OCI-LY1 (cell line): ENCODE measurements at regions not wholly inside any gene's neighbourhood (a gene's known extent, or its start where the extent isn't known, plus 50 kb on each side); places are given as distances from the start of the nearest gene placed in this dataset.

Experiments
- H2AFZ ChIP-seq: fragments of 200-600 bp; sonication (generic), shearing (Covaris generic); 2 replicates; pipeline ENCODE4 v1.6.0; 2014; ENCODE audit warnings: antibody characterized with exemption, mild to moderate bottlenecking, low read length
- H3F3A ChIP-seq: fragments of 200-600 bp; sonication (generic), shearing (Covaris generic); 2 replicates; pipeline ENCODE4 v1.6.0; 2014; ENCODE audit warnings: mild to moderate bottlenecking, antibody characterized with exemption, low read length, moderate library complexity; ENCODE audit not compliant: insufficient read depth
- H3K27ac ChIP-seq: fragments of 200-600 bp; sonication (generic); 2 replicates; pipeline ENCODE4 v1.5.1; 2014; ENCODE audit warnings: low read length, mixed run types, mild to moderate bottlenecking, low read depth; ENCODE audit not compliant: poor library complexity, severe bottlenecking
- H3K27me3 ChIP-seq: fragments of 200-600 bp; sonication (generic); 2 replicates; pipeline ENCODE4 v1.6.0; 2014; ENCODE audit warnings: antibody characterized with exemption, mild to moderate bottlenecking, low read length, moderate library complexity; ENCODE audit not compliant: insufficient read depth
- H3K36me3 ChIP-seq: fragments of 200-600 bp; sonication (generic); 2 replicates; pipeline ENCODE4 v1.6.1; 2014; ENCODE audit warnings: mild to moderate bottlenecking, antibody characterized with exemption, low read length, moderate library complexity, mixed read lengths; ENCODE audit not compliant: insufficient read depth
- H3K4me1 ChIP-seq: fragments of 200-600 bp; sonication (generic); 2 replicates; pipeline ENCODE4 v1.5.1; 2014; ENCODE audit warnings: mild to moderate bottlenecking, low read length, moderate library complexity; ENCODE audit not compliant: insufficient read depth, severe bottlenecking
- H3K4me2 ChIP-seq: fragments of 200-600 bp; sonication (generic), shearing (Covaris generic); 2 replicates; pipeline ENCODE4 v1.6.1; 2014; ENCODE audit warnings: low read length
- H3K4me3 ChIP-seq: fragments of 200-600 bp; sonication (generic); 2 replicates; pipeline ENCODE4 v1.5.1; 2014; ENCODE audit warnings: low read length, low read depth, mild to moderate bottlenecking, mixed read lengths; ENCODE audit not compliant: poor library complexity, severe bottlenecking
- H3K79me2 ChIP-seq: fragments of 200-600 bp; shearing (Covaris generic); 2 replicates; pipeline ENCODE4 v1.6.1; 2016; ENCODE audit warnings: mixed run types, low read length, mixed read lengths; ENCODE audit not compliant: insufficient read depth
- H3K9ac ChIP-seq: fragments of 200-600 bp; sonication (generic), shearing (Covaris generic); 2 replicates; pipeline ENCODE4 v1.6.1; 2014; ENCODE audit warnings: mild to moderate bottlenecking, low read length, mixed read lengths
- H3K9me2 ChIP-seq: fragments of 200-600 bp; sonication (generic), shearing (Covaris generic); 2 replicates; pipeline ENCODE4 v1.6.1; 2014; ENCODE audit warnings: low read depth, mild to moderate bottlenecking, low read length, mixed read lengths
- H3K9me3 ChIP-seq: fragments of 200-600 bp; shearing (Covaris generic); 2 replicates; pipeline ENCODE4 v1.6.1; 2014; ENCODE audit warnings: low read length, mixed read lengths
- H4K20me1 ChIP-seq: fragments of 200-600 bp; sonication (generic), shearing (Covaris generic); 2 replicates; pipeline ENCODE4 v1.6.0; 2016; ENCODE audit warnings: mild to moderate bottlenecking, low read length; ENCODE audit not compliant: insufficient read depth
- EZH2 ChIP-seq: fragments of 200-600 bp; sonication (generic), shearing (Covaris generic); IDR thresholded peaks from 2 replicates; pipeline ENCODE4 v1.8.0; 2017; ENCODE audit warnings: borderline replicate concordance, mixed run types, mild to moderate bottlenecking, antibody characterized with exemption, low read length, moderate library complexity, mixed read lengths
- TF ChIP-seq, protein P1 (sequence below): fragments of 200-600 bp; sonication (generic), shearing (Covaris generic); IDR thresholded peaks from 2 replicates; pipeline ENCODE4 v1.5.1; 2017; ENCODE audit warnings: mild to moderate bottlenecking, antibody characterized with exemption, low read length, moderate library complexity, mixed read lengths

DNA sequence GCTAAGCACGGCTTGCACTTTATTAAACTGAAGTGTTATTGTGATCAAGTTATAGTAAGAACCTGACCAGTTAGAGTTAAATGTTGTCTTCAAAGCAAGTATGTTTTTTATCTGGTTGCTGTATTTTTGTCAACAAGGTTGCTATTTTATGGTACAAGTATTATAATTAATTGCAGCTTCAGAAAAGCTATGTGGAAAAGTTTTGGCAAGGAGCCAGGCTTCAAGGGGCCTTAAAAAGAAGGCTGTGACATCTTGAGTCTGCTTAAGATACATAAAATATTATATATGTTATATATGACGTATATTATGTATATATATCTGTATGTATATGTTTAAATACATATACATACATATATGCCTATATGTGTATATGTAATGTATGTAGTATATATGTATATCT is 1461.2 kb upstream of the CDH8 start:
- no peak overlapping the region for H3K9ac ChIP-seq
- H3F3A ChIP-seq = no peaks in the 10 kb centered on the region
- H3K4me1 ChIP-seq = no peaks in the 10 kb centered on the region
- H3K79me2 ChIP-seq = no peaks in the 10 kb centered on the region
- H3K27ac ChIP-seq = no peak overlapping the region
- no peaks in the 10 kb centered on the region for H3K27me3 ChIP-seq
- H4K20me1 ChIP-seq = no peaks in the 10 kb centered on the region
- H3K36me3 ChIP-seq = no peaks in the 10 kb centered on the region
- no peaks in the 10 kb centered on the region for H3K9me2 ChIP-seq
- H3K4me2 ChIP-seq = no peak overlapping the region
- TF ChIP-seq EZH2 = no peak
- TF ChIP-seq, protein P1, sequence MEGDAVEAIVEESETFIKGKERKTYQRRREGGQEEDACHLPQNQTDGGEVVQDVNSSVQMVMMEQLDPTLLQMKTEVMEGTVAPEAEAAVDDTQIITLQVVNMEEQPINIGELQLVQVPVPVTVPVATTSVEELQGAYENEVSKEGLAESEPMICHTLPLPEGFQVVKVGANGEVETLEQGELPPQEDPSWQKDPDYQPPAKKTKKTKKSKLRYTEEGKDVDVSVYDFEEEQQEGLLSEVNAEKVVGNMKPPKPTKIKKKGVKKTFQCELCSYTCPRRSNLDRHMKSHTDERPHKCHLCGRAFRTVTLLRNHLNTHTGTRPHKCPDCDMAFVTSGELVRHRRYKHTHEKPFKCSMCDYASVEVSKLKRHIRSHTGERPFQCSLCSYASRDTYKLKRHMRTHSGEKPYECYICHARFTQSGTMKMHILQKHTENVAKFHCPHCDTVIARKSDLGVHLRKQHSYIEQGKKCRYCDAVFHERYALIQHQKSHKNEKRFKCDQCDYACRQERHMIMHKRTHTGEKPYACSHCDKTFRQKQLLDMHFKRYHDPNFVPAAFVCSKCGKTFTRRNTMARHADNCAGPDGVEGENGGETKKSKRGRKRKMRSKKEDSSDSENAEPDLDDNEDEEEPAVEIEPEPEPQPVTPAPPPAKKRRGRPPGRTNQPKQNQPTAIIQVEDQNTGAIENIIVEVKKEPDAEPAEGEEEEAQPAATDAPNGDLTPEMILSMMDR = no peak
- no peak overlapping the region for H3K4me3 ChIP-seq
- no peaks in the 10 kb centered on the region for H3K9me3 ChIP-seq
- no peak overlapping the region for H2AFZ ChIP-seq

DNA sequence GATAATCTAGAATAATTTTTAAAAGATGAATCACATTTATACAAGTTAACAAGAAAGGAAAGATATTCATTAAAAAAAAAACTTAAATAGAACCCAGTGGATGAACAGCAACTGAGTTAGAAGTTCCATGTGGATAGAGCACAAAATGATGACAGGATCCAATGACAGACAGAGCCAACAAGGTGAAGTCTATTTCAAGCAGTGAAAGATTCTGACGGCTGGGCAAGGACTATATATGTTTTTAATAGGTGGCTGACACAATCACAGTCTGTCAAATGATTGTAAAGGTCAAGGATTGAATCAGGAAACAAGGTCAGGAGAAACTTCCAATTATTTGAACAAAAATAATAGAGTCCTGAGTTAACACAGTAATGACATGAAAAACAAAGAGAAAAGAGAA is 1460.0 kb upstream of the CDH8 start:
- Histone ChIP-seq H3K36me3 (no peaks in the 10 kb centered on the region), H3K9me2 (no peaks in the 10 kb centered on the region), H3K4me3 (no peak overlapping the region)

DNA sequence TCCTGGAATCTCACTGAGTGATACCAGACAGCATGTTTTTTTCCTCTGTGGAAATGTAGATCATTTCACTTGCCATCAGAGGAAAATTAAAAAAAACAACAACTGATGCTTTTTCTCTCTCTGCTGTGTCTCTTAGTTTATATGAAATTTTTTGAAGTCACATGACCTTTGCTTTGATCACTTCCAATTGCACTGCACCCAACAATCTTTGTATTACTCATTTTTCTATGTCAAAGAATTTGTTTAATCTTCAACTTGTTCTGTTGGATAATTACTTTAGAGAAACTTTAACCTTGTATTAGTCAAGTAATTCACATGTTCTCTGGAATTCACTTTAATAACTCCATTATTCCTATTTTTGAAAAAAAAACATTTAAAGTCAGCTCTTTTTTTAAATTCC is 1452.7 kb upstream of the CDH8 start:
- Histone ChIP-seq H3K4me1 (no peaks in the 10 kb centered on the region), H3K36me3 (no peaks in the 10 kb centered on the region), H3K4me3 (no peak overlapping the region), H3K9ac (no peak overlapping the region), H3K4me2 (no peak overlapping the region), H3K9me2 (no peaks in the 10 kb centered on the region), H3F3A (no peaks in the 10 kb centered on the region), H3K27me3 (no peaks in the 10 kb centered on the region), H4K20me1 (no peaks in the 10 kb centered on the region), H3K27ac (no peak overlapping the region), H3K9me3 (no peaks in the 10 kb centered on the region), H2AFZ (no peak overlapping the region), H3K79me2 (no peaks in the 10 kb centered on the region)
- TF ChIP-seq, protein P1 = no peak
- TF ChIP-seq EZH2 = no peak

More for the DNA sequence above, 1460.0 kb upstream of the CDH8 start:
- Histone ChIP-seq H3K9ac (no peak overlapping the region), H3K27ac (no peak overlapping the region), H3F3A (no peaks in the 10 kb centered on the region), H3K4me1 (no peaks in the 10 kb centered on the region), H3K4me2 (no peak overlapping the region), H4K20me1 (no peaks in the 10 kb centered on the region), H3K27me3 (no peaks in the 10 kb centered on the region), H2AFZ (no peak overlapping the region), H3K9me3 (no peaks in the 10 kb centered on the region), H3K79me2 (no peaks in the 10 kb centered on the region)
- TF ChIP-seq EZH2 = no peak
- TF ChIP-seq, protein P1 = no peak
